GM18499 (cell line): ENCODE measurements at regions not wholly inside any gene's neighbourhood (a gene's known extent, or its start where the extent isn't known, plus 50 kb on each side); places are given as distances from the start of the nearest gene placed in this dataset.

ENCODE experiments used
- ATAC-seq: cut with Tn5 transposase; IDR thresholded peaks from one replicate; pipeline ENCODE4 v1.9.1; 2021; ENCODE audit warnings: moderate number of reproducible peaks; ENCODE audit not compliant: insufficient read depth, unreplicated experiment

- ATAC-seq: no peak
Measured at GRCh38 chr5:68161156-68161555, 54.4 kb upstream of the PIK3R1 start.

GRCh38 chr5:68159224-68159951 lies 56.2 kb upstream of the PIK3R1 start:
- no peak for ATAC-seq

GRCh38 chr5:68155940-68156339 lies 59.6 kb upstream of the PIK3R1 start:
- no peak for ATAC-seq

GRCh38 chr5:68154119-68154857 lies 61.3 kb upstream of the PIK3R1 start:
- ATAC-seq: no peak

GRCh38 chr5:68151812-68152211 lies 63.7 kb upstream of the PIK3R1 start:
- ATAC-seq: no peak

- no peak for ATAC-seq
Measured at GRCh38 chr5:68149189-68149588, 66.4 kb upstream of the PIK3R1 start.

GRCh38 chr5:68148096-68148495 lies 67.5 kb upstream of the PIK3R1 start:
- no peak for ATAC-seq

DNA sequence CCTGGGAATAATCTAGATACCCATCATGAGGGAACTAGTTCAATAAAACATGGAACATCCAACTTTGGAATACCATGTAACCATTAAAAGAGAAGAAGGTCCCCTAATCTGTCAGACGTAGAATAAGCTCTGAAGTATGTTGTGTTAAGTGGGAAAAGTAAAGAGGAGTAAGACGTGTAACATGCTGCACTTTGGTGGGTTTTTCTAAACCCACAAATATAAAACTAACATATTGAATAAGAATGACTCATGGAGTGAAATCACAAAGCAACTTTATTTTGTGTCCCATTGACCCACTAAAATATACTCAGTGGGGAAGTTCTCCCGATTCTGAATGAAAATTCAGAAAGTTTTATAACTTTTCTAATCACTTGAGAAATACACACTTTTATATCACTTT lies 67.9 kb upstream of the PIK3R1 start:
- no peak for ATAC-seq

GRCh38 chr5:68141494-68141893 lies 74.1 kb upstream of the PIK3R1 start:
- ATAC-seq: no peak

DNA sequence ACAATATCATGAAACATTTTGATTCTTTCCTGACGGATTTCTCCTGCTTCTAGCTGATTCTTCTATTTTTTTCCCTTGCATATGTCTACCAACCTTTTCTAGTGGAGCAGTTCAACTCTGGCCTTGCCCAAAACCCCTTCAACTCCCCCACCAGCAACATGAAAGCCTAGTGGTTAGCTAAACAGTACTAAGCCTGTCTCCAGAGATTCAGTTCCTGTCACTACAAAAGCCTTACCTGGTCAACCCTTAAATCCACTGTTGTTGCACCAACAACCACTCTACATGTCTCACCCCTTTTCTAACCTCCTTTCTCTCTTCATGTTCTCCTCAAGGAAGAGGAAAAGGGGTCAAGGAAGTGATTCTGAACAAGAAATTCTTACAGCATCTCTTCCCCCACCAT lies 74.8 kb upstream of the PIK3R1 start:
- ATAC-seq: no peak

DNA sequence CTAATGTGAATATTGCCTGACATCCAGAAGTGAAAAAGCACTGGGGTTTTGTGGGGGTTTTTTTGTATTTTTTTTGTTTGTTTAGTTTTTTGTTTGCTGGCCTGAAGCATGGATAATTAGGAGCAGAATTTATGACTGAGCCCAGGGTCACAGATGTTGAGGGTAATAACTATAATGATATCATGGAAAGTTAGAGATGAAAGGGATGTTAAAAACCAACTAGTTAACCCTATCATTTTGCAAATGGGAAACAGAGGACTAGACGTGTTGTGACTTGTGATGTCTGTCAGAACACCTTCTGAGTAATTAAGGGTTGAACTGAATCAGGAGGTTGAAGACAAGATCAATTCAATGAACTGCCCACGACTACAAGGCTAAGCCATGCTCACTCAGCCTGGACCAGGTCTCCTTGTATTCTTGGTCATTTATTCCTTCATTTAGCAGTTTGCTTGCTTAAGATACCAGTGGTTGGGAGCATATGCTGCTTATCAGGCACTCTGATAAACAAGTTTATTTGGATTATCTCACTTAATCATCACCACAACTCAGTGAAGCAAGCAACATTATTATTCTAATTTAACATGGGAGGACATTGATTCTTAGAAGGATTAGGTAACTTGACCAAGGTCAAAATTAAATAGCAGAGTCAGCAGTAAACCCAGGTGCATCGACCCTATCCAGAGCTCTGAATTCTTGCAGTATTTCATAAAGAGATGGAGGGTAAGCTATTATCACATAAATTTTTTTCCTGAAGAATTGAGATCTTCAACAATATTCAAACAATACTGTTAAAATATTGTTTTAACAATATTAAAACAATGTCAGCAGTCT lies 75.7 kb upstream of the PIK3R1 start:
- no peak for ATAC-seq

DNA sequence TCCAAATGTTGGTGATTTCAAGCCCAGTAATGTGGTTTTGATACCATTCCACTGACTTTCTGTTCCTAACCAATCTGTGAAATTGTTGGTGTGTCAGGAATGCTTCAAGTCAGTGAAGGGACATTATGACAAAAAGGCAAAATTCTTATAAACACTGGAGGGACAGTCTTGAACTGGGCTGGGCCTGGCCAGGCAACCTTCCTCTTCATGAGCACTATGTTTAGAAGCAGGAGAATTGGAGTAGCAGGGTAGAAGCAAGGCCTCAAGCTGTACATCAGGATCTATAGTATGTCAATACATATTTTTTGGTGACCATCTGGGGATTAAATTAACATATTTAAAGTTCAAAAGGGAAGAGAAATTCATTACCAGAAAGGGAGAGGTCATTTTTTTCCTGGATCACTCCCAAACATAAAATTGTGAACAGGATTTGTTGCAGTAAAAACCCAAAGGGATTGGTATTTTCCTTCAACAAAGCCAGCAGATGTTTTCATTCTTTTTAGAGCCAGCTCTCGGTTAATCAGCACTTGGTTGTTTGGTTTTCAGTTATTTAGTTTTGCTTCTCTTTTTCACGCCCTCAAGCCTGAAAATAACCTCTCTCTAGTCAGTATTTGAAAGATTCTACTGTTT lies 77.9 kb upstream of the PIK3R1 start:
- no peak for ATAC-seq

- no peak for ATAC-seq
Measured at GRCh38 chr5:68134669-68135313, 80.8 kb upstream of the PIK3R1 start.

- no peak for ATAC-seq
Measured at GRCh38 chr5:68134033-68134668, 81.4 kb upstream of the PIK3R1 start.

DNA sequence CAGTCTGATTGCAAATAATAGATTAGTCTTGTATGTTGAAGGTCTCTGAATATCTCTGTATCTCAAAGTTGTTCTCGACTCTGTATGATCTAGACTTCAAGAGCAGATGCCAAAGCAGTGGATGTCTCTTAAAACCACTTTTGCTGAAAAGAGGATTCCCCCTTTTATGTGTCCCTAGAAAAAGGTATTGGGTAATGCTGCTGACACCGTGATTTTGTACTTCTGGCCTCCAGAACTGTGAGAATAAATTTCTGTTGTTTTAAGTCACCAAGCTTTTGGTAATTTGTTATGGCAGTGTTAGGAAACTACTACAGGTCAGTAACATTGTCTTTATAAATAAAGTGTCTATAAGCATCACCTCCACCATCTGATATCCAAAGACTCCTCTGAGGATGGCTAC lies 85.3 kb upstream of the PIK3R1 start:
- ATAC-seq: no peak

DNA sequence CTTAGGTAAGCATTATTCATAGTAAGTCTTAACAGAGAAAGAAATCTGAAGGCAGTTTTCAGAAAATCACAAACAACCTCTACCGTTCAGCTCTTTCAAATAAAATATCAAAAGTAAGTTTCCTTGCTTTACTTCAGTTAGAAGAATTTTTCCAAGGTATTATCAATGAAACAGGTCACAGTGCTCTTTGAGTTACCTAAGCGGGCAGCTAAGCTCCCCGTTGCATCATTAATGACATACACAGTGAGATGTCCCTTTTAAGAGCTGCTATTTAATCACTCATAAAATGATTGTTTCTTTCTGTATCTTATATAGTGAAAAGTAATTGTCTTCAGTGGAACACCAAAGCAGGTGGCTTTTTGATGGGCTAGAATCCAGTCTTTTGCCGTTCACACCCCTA lies 86.2 kb upstream of the PIK3R1 start:
- no peak for ATAC-seq

DNA sequence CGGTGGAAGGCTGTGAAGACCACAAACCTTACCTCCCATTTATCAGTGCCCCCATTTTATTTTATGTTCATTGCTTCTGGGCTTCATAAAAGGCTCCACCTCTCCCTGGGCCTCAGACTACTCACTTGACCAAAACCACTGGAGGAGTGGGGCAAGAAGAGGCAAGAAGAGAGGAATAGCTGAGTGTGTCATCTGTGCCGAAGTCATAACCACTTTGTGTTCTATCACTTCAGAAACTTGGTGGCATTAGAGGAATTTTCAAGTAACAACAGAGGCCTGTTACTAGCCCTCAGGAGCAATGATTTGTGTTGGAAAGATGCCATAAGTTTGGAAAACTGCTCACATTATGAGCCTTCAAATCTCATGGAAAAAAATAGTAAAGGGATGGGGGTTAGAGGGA lies 88.7 kb upstream of the PIK3R1 start:
- ATAC-seq: no peak

DNA sequence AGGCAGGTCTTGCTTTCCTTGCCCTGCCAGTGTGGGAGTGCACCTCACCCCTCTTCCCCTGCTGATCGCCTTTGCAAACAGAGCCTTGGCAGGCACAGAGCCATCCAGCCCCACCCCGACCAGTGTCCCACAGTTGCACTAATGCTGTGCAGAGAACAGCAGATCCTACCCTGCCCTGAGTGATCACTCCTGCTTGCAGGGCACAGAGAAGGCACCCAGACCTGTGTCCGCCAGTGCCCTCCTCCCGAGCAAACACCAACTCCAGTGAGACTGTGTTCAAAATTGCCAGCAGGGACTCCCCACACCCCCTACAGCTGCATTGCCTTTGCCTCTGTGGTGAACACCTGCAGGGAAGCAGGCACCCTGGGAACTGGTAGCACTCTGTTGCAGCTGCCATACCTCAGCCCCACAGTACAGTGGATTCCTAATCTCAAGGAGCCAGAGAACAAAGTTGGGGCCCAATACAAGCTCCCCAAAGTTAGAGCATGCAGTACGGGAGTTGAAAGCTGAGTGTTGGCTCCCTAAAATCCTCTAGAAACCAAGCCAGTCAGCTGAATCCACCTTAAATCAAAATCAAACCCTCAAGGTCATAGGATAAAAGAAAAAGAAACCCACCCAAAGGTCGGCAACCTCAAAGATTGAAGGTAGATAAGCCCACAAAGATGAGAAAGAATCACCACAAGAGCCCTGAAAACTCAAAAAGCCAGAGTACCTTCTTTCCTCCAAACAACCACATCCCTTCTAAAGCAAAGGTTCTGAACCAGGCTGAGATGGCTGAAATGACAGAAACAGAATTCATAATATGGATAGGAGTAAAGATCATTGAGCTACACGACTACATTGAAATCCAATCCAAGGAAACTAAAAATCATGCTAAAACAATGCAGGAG lies 92.9 kb upstream of the PIK3R1 start:
- no peak for ATAC-seq
